Gastroesophageal sphincter (tissue), 3 donors: ENCODE measurements at regions not wholly inside any gene's neighbourhood (a gene's known extent, or its start where the extent isn't known, plus 50 kb on each side); places are given as distances from the start of the nearest gene placed in this dataset.

ENCODE experiments used
- POLR2A ChIP-seq, 2 donors: fragments of 450-650 bp; IDR thresholded peaks; one replicate each; pipeline ENCODE4 v1.6.1; 2017; ENCODE audit warnings: antibody characterized with exemption in 2 of 2, mild to moderate bottlenecking in 2 of 2, moderate library complexity in 1 of 2
- POLR2AphosphoS5 ChIP-seq: sonication (generic); formaldehyde crosslinking; IDR thresholded peaks from one replicate; pipeline ENCODE4 v1.6.1; 2017; ENCODE audit warnings: antibody characterized with exemption
- TF ChIP-seq, protein P1 (sequence below), 4 experiments: fragments of 200-600 bp in 2 of 4; fragments of 450-650 bp in 2 of 4; sonication (generic) in 1 of 4; IDR thresholded peaks; one replicate each; pipeline ENCODE4 v1.5.1; 2017 to 2019; ENCODE audit warnings: antibody characterized with exemption in 4 of 4, mild to moderate bottlenecking in 2 of 4, moderate library complexity in 2 of 4

DNA sequence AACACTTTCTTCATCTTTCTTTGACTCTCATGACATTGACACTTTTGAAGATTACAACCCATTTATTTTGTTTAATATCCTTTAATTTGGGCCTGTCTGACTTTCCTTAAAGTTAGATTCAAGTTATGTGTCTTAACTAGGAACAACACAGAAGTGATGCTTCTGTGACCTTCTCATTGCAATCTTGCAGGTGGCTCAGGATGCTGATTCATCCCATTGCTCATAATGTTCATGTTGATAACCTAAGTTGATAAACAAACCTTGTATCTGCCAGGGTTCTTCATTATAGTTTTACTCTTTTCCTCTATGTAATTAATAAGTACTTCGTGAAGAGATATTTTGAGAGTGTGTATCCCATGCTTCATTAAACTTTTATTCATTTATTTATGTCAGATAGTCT, 107.2 kb upstream of the SHB start:
- TF ChIP-seq, protein P1, sequence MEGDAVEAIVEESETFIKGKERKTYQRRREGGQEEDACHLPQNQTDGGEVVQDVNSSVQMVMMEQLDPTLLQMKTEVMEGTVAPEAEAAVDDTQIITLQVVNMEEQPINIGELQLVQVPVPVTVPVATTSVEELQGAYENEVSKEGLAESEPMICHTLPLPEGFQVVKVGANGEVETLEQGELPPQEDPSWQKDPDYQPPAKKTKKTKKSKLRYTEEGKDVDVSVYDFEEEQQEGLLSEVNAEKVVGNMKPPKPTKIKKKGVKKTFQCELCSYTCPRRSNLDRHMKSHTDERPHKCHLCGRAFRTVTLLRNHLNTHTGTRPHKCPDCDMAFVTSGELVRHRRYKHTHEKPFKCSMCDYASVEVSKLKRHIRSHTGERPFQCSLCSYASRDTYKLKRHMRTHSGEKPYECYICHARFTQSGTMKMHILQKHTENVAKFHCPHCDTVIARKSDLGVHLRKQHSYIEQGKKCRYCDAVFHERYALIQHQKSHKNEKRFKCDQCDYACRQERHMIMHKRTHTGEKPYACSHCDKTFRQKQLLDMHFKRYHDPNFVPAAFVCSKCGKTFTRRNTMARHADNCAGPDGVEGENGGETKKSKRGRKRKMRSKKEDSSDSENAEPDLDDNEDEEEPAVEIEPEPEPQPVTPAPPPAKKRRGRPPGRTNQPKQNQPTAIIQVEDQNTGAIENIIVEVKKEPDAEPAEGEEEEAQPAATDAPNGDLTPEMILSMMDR (IDR thresholded peaks at IDR 0.05), result no peak
- TF ChIP-seq POLR2A (IDR thresholded peaks at IDR 0.05), result no peak
- no peak for TF ChIP-seq POLR2AphosphoS5
